ENCODE measurements at regions not wholly inside any gene's neighbourhood (a gene's known extent, or its start where the extent isn't known, plus 50 kb on each side); places are given as distances from the start of the nearest gene placed in this dataset.

DNA sequence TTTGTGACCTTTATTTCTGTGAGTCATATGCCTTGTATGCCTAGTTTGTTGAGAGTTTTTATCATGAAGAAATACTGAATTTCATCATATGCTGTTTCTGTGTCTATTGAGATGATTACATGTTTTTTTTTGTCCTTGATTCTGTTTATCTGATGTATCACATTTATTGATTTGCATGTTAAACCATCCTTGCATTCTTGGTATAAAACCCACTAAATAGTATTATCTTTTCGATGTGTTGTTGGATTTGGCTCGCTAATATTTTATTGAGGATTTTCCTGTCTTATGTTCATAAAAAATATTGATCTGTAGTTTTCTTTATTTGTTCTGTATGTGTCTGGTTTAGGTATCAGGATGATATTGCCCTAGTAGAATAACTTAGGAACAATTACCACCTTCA is 164.7 kb upstream of the CHRM3 start:
- Histone ChIP-seq H3K36me3 (ENCODE audit: control insufficient read depth in 4 of 4, insufficient read depth in 3 of 4, low read depth in 1 of 4, low read length in 3 of 4) (no peaks in the 10 kb centered on the region), H3K27me3 (ENCODE audit: control insufficient read depth in 4 of 4, insufficient read depth in 4 of 4, low read length in 3 of 4) (no peaks in the 10 kb centered on the region), H3K4me3 (ENCODE audit: low read depth in 1 of 3, low read length in 3 of 3) (no peak overlapping the region), H3K4me1 (ENCODE audit: control insufficient read depth in 4 of 4, insufficient read depth in 4 of 4, low read length in 3 of 4) (no peaks in the 10 kb centered on the region), H3K9me3 (ENCODE audit: control insufficient read depth in 4 of 4, low read length in 3 of 4) (peaks cover 0 to 9% (median 0%) of the 10 kb centered on the region in 4 donors), H3K27ac (ENCODE audit: low read depth in 1 of 2, low read length in 2 of 2) (no peak overlapping the region), H3K9ac (ENCODE audit: low read depth in 1 of 2, low read length in 2 of 2) (no peak overlapping the region)
- TF ChIP-seq, protein P1, sequence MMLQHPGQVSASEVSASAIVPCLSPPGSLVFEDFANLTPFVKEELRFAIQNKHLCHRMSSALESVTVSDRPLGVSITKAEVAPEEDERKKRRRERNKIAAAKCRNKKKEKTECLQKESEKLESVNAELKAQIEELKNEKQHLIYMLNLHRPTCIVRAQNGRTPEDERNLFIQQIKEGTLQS (IDR thresholded peaks at IDR 0.05) = no peak
- TF ChIP-seq FOXA2 (IDR thresholded peaks at IDR 0.05) (no peak), SP1 (IDR thresholded peaks at IDR 0.05) (no peak), NR2F2 (IDR thresholded peaks at IDR 0.05) (no peak), RXRA (IDR thresholded peaks at IDR 0.05) (no peak)
- 81% methylated on average over 2 of the region's 2 CpGs for WGBS
- DNase-seq (ENCODE audit: low spot score) = no peak

DNA sequence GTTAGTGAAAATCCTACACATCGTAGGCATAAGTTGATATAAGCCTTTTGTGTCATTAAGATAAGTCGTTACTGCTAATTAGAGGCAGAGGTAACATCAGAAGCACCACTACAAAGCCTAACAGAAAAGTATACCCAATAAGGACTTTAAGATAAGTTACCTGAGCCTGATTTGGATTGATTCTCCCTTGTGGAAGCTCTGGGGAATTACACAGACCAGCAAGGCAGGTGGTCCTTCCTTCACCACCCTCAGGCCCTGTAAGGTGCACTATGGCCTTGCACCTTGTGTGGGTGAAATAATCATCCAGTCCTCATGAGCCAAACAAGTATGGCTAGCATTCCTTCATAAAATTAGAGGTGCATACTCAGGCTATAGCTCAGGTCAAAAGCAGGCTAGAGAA is 166.7 kb upstream of the CHRM3 start:
- no peak for DNase-seq (ENCODE audit: low spot score)
- H3K27me3 ChIP-seq (ENCODE audit: control insufficient read depth in 4 of 4, insufficient read depth in 4 of 4, low read length in 3 of 4) = no peaks in the 10 kb centered on the region
- no peaks in the 10 kb centered on the region for H3K36me3 ChIP-seq (ENCODE audit: control insufficient read depth in 4 of 4, insufficient read depth in 3 of 4, low read depth in 1 of 4, low read length in 3 of 4)
- no peak overlapping the region for H3K9ac ChIP-seq (ENCODE audit: low read depth in 1 of 2, low read length in 2 of 2)
- no peak overlapping the region for H3K27ac ChIP-seq (ENCODE audit: low read depth in 1 of 2, low read length in 2 of 2)
- H3K4me3 ChIP-seq (ENCODE audit: low read depth in 1 of 3, low read length in 3 of 3) = no peak overlapping the region
- TF ChIP-seq GABPA (IDR thresholded peaks at IDR 0.05 in 1 of 2, conservative IDR thresholded peaks at IDR 0.05 in 1 of 2) = no peak
- no peak for TF ChIP-seq JUND (IDR thresholded peaks at IDR 0.05)
- TF ChIP-seq RAD21 (IDR thresholded peaks at IDR 0.05) = no peak
- TF ChIP-seq, protein P2, sequence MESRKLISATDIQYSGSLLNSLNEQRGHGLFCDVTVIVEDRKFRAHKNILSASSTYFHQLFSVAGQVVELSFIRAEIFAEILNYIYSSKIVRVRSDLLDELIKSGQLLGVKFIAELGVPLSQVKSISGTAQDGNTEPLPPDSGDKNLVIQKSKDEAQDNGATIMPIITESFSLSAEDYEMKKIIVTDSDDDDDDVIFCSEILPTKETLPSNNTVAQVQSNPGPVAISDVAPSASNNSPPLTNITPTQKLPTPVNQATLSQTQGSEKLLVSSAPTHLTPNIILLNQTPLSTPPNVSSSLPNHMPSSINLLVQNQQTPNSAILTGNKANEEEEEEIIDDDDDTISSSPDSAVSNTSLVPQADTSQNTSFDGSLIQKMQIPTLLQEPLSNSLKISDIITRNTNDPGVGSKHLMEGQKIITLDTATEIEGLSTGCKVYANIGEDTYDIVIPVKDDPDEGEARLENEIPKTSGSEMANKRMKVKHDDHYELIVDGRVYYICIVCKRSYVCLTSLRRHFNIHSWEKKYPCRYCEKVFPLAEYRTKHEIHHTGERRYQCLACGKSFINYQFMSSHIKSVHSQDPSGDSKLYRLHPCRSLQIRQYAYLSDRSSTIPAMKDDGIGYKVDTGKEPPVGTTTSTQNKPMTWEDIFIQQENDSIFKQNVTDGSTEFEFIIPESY (IDR thresholded peaks at IDR 0.05) = no peak
- TF ChIP-seq EGR1 (IDR thresholded peaks at IDR 0.05; ENCODE audit: low read depth in 2 of 2) = no peak
- no peak for TF ChIP-seq HNF4A (conservative IDR thresholded peaks at IDR 0.05)
- TF ChIP-seq FOXA1 (IDR thresholded peaks at IDR 0.05) = no peak
- TF ChIP-seq YY1 (IDR thresholded peaks at IDR 0.05) = no peak
- TF ChIP-seq, protein P3, sequence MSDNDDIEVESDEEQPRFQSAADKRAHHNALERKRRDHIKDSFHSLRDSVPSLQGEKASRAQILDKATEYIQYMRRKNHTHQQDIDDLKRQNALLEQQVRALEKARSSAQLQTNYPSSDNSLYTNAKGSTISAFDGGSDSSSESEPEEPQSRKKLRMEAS (IDR thresholded peaks at IDR 0.05) = no peak
- no peak for TF ChIP-seq TAF1 (conservative IDR thresholded peaks at IDR 0.05)
- TF ChIP-seq, protein P4, sequence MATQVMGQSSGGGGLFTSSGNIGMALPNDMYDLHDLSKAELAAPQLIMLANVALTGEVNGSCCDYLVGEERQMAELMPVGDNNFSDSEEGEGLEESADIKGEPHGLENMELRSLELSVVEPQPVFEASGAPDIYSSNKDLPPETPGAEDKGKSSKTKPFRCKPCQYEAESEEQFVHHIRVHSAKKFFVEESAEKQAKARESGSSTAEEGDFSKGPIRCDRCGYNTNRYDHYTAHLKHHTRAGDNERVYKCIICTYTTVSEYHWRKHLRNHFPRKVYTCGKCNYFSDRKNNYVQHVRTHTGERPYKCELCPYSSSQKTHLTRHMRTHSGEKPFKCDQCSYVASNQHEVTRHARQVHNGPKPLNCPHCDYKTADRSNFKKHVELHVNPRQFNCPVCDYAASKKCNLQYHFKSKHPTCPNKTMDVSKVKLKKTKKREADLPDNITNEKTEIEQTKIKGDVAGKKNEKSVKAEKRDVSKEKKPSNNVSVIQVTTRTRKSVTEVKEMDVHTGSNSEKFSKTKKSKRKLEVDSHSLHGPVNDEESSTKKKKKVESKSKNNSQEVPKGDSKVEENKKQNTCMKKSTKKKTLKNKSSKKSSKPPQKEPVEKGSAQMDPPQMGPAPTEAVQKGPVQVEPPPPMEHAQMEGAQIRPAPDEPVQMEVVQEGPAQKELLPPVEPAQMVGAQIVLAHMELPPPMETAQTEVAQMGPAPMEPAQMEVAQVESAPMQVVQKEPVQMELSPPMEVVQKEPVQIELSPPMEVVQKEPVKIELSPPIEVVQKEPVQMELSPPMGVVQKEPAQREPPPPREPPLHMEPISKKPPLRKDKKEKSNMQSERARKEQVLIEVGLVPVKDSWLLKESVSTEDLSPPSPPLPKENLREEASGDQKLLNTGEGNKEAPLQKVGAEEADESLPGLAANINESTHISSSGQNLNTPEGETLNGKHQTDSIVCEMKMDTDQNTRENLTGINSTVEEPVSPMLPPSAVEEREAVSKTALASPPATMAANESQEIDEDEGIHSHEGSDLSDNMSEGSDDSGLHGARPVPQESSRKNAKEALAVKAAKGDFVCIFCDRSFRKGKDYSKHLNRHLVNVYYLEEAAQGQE (IDR thresholded peaks at IDR 0.05) = no peak
- no peak for TF ChIP-seq HNF4G (IDR thresholded peaks at IDR 0.05)
- TF ChIP-seq, protein P5, sequence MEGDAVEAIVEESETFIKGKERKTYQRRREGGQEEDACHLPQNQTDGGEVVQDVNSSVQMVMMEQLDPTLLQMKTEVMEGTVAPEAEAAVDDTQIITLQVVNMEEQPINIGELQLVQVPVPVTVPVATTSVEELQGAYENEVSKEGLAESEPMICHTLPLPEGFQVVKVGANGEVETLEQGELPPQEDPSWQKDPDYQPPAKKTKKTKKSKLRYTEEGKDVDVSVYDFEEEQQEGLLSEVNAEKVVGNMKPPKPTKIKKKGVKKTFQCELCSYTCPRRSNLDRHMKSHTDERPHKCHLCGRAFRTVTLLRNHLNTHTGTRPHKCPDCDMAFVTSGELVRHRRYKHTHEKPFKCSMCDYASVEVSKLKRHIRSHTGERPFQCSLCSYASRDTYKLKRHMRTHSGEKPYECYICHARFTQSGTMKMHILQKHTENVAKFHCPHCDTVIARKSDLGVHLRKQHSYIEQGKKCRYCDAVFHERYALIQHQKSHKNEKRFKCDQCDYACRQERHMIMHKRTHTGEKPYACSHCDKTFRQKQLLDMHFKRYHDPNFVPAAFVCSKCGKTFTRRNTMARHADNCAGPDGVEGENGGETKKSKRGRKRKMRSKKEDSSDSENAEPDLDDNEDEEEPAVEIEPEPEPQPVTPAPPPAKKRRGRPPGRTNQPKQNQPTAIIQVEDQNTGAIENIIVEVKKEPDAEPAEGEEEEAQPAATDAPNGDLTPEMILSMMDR (IDR thresholded peaks at IDR 0.05; ENCODE audit: low read depth, low read length, missing input control) = no peak
- no peaks in the 10 kb centered on the region for H3K4me1 ChIP-seq (ENCODE audit: control insufficient read depth in 4 of 4, insufficient read depth in 4 of 4, low read length in 3 of 4)
- peaks cover 0 to 6% (median 0%) of the 10 kb centered on the region in 4 donors for H3K9me3 ChIP-seq (ENCODE audit: control insufficient read depth in 4 of 4, low read length in 3 of 4)
- 63% methylated on average over 2 of the region's 2 CpGs for WGBS
